GM21825 (cell line): ENCODE measurements at regions not wholly inside any gene's neighbourhood (a gene's known extent, or its start where the extent isn't known, plus 50 kb on each side); places are given as distances from the start of the nearest gene placed in this dataset.

Experiments
- ATAC-seq: cut with Tn5 transposase; IDR thresholded peaks from one replicate; pipeline ENCODE4 v1.9.1; 2021; ENCODE audit warnings: mild to moderate bottlenecking, moderate library complexity; ENCODE audit not compliant: unreplicated experiment

GRCh38 chr1:219676012-219676765, 63.3 kb upstream of the ZC3H11B start:
- no peak for ATAC-seq

DNA sequence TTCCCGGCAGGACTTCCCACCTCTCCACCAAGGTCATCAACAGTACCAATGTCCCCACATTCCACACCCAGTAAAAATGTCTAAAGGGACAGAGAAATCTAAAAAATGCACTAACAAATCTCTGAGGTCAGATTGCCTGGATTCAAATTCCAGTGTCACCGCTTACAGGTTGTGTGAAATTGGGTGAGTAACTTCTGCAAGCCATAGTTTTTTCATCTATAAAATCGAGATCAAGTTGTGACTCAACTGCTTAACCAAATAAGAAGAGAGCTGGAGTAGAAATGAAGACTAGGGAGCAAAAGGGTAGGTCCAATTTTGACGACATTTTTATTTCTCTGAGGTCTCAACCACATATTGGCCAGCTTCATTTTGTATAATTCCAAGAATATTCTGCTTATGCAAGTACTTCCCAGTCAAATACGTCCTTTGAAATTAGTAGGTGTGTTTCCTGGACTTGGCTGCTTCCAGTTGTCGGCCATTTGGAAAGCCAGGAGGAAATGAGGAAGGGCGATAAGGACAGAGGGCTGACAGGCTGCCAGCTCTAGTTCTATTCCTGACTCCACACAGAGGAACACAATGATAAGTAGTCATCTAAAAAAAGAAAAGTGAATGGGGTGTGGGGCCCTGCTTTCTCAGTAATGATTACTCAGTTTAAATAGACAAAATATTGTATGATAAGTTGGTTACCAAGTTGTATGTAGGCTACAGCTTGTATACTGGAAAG, 57.7 kb upstream of the ZC3H11B start:
- ATAC-seq = no peak

GRCh38 chr1:219669556-219669955, 56.7 kb upstream of the ZC3H11B start:
- ATAC-seq = no peak

GRCh38 chr1:219669042-219669441, 56.1 kb upstream of the ZC3H11B start:
- ATAC-seq = no peak

GRCh38 chr1:219668446-219668845, 55.5 kb upstream of the ZC3H11B start:
- ATAC-seq = no peak

DNA sequence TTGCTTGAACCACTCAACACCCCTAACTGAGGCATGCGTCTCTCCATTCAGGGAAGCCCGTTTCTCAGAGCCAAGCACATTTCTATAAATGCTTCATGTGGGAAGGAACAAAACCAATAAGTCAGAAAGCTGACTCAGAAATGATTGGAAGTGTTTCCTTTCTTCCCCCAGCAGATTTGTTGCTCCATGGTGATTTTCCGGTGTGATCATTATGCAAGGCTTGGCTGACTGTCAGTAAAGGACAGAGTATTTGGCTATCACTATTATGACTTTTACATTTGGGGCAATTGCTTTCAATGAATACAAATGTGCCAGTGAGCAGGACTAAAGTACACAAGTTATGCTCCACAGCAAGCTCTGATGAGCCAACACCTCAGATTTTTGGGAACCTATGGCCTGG, 53.3 kb upstream of the ZC3H11B start:
- ATAC-seq = no peak

DNA sequence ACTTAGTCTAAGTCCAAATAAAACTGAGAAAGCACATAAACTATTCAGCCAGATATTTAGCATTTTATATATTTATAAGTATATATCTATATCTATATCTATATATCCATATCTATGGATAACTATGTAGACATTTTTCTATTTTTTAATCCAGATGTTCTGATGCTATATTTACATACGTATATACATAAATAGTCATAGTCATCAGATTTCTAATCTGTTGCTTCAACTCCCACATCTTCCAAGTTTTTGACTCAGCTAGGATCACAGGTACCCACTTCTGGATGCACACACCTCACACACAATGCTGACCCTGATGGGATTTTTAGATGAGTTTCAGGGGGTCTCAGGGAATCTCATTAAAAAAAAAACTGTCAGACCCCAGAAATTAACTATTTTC, 52.2 kb upstream of the ZC3H11B start:
- ATAC-seq = no peak

GRCh38 chr1:219664310-219665029, 51.6 kb upstream of the ZC3H11B start:
- no peak for ATAC-seq
